ENCODE measurements at regions not wholly inside any gene's neighbourhood (a gene's known extent, or its start where the extent isn't known, plus 50 kb on each side); places are given as distances from the start of the nearest gene placed in this dataset.

GRCh38 chr1:194280463-194280862 lies 1094.0 kb upstream of the B3GALT2 start:
- no peak for DNase-seq (ENCODE audit: low read depth in 2 of 2)

GRCh38 chr1:194279975-194280374 lies 1093.6 kb upstream of the B3GALT2 start:
- no peak for DNase-seq (ENCODE audit: low read depth in 2 of 2)

GRCh38 chr1:194277927-194278326 lies 1091.5 kb upstream of the B3GALT2 start:
- DNase-seq (ENCODE audit: low read depth in 2 of 2): no peak

GRCh38 chr1:194273660-194274059 lies 1087.2 kb upstream of the B3GALT2 start:
- DNase-seq (ENCODE audit: low read depth in 2 of 2): no peak

GRCh38 chr1:194268839-194269238 lies 1082.4 kb upstream of the B3GALT2 start:
- DNase-seq (ENCODE audit: low read depth in 2 of 2): no peak

- DNase-seq (ENCODE audit: low read depth in 2 of 2): no peak
These were observed 1080.6 kb upstream of the B3GALT2 start for GRCh38 chr1:194267021-194267420.

- no peak for DNase-seq (ENCODE audit: low read depth in 2 of 2)
These were observed 1069.6 kb upstream of the B3GALT2 start for GRCh38 chr1:194256010-194256409.

GRCh38 chr1:194252199-194252598 lies 1065.8 kb upstream of the B3GALT2 start:
- no peak for DNase-seq (ENCODE audit: low read depth in 2 of 2)

- no peak for DNase-seq (ENCODE audit: low read depth in 2 of 2)
These were observed 1054.8 kb upstream of the B3GALT2 start for GRCh38 chr1:194241215-194241614.

- DNase-seq (ENCODE audit: low read depth in 2 of 2): no peak
These were observed 1046.7 kb upstream of the B3GALT2 start for GRCh38 chr1:194233069-194233468.

- DNase-seq (ENCODE audit: low read depth in 2 of 2): no peak
These were observed 1044.1 kb upstream of the B3GALT2 start for GRCh38 chr1:194230351-194231144.

- DNase-seq (ENCODE audit: low read depth in 2 of 2): no peak
These were observed 1042.0 kb upstream of the B3GALT2 start for GRCh38 chr1:194228427-194228826.

GRCh38 chr1:194227161-194227560 lies 1040.7 kb upstream of the B3GALT2 start:
- no peak for DNase-seq (ENCODE audit: low read depth in 2 of 2)

GRCh38 chr1:194225821-194226220 lies 1039.4 kb upstream of the B3GALT2 start:
- no peak for DNase-seq (ENCODE audit: low read depth in 2 of 2)

- no peak for DNase-seq (ENCODE audit: low read depth in 2 of 2)
These were observed 1037.2 kb upstream of the B3GALT2 start for GRCh38 chr1:194223596-194223995.

GRCh38 chr1:194215448-194215847 lies 1029.0 kb upstream of the B3GALT2 start:
- no peak for DNase-seq (ENCODE audit: low read depth in 2 of 2)

- no peak for DNase-seq (ENCODE audit: low read depth in 2 of 2)
These were observed 1028.3 kb upstream of the B3GALT2 start for GRCh38 chr1:194214735-194215134.

GRCh38 chr1:194209920-194210319 lies 1023.5 kb upstream of the B3GALT2 start:
- no peak for DNase-seq (ENCODE audit: low read depth in 2 of 2)

GRCh38 chr1:194208674-194209073 lies 1022.3 kb upstream of the B3GALT2 start:
- no peak for DNase-seq (ENCODE audit: low read depth in 2 of 2)

GRCh38 chr1:194196562-194196961 lies 1010.1 kb upstream of the B3GALT2 start:
- no peak for DNase-seq (ENCODE audit: low read depth in 2 of 2)

- no peak for DNase-seq (ENCODE audit: low read depth in 2 of 2)
These were observed 1008.3 kb upstream of the B3GALT2 start for GRCh38 chr1:194194724-194195123.

- DNase-seq (ENCODE audit: low read depth in 2 of 2): no peak
These were observed 998.6 kb upstream of the B3GALT2 start for GRCh38 chr1:194184974-194185373.

GRCh38 chr1:194184425-194184824 lies 998.0 kb upstream of the B3GALT2 start:
- no peak for DNase-seq (ENCODE audit: low read depth in 2 of 2)

- no peak for DNase-seq (ENCODE audit: low read depth in 2 of 2)
These were observed 995.4 kb upstream of the B3GALT2 start for GRCh38 chr1:194181845-194182244.
